ENCODE measurements at regions not wholly inside any gene's neighbourhood (a gene's known extent, or its start where the extent isn't known, plus 50 kb on each side); places are given as distances from the start of the nearest gene placed in this dataset.

DNA sequence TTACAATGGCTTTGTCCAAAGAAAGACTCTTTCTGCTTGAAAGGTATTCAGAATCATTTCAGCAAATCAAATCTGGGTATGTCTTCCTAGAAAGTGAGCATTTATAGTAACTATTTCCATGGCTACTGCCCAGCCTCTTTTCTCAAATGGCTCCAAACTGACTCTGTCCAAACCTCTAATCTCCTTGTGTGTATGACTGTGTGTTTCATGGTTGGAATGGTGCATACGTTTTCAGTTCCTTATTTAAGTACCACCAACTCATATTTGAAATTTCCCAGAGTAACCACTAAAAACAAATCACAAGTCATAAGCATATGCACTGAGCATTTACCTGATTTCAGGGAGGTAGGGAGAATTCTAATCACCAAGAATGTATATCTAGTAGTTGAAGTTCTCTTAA lies 106.0 kb downstream of the TMEM144 start:
- TF ChIP-seq CTCF (IDR thresholded peaks at IDR 0.05; ENCODE audit: low read depth, low read length) (no peak), POLR2A (IDR thresholded peaks at IDR 0.05; ENCODE audit: extremely low read depth, insufficient read length) (no peak)
